ENCODE measurements at regions not wholly inside any gene's neighbourhood (a gene's known extent, or its start where the extent isn't known, plus 50 kb on each side); places are given as distances from the start of the nearest gene placed in this dataset.

DNA sequence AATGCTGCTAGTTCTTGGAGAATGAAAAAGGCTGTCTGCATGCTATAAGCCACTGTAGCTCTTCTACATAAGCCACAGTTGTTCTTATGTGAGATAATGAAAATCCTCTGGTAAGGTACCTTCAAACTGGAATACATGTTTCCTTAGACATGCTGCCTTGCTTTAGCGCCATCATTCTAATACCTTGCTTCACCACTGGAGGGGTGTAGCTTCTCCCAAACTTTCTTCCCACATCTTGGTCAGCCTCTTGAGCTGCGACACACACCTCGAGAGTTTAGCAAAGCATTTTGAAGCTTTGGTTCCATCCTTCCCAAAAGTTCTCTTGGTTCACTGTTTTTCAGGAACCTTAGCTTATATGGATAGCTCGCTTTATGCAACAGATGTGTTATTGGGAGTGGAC, 69.5 kb downstream of the NKX2-1 start:
- TF ChIP-seq, protein P1, sequence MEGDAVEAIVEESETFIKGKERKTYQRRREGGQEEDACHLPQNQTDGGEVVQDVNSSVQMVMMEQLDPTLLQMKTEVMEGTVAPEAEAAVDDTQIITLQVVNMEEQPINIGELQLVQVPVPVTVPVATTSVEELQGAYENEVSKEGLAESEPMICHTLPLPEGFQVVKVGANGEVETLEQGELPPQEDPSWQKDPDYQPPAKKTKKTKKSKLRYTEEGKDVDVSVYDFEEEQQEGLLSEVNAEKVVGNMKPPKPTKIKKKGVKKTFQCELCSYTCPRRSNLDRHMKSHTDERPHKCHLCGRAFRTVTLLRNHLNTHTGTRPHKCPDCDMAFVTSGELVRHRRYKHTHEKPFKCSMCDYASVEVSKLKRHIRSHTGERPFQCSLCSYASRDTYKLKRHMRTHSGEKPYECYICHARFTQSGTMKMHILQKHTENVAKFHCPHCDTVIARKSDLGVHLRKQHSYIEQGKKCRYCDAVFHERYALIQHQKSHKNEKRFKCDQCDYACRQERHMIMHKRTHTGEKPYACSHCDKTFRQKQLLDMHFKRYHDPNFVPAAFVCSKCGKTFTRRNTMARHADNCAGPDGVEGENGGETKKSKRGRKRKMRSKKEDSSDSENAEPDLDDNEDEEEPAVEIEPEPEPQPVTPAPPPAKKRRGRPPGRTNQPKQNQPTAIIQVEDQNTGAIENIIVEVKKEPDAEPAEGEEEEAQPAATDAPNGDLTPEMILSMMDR (IDR thresholded peaks at IDR 0.05; ENCODE audit: low read depth, low read length, missing control alignments): no peak
- in situ Hi-C loops (cut with HindIII; ENCODE audit: low sequenced_read_pairs): no loop called here

DNA sequence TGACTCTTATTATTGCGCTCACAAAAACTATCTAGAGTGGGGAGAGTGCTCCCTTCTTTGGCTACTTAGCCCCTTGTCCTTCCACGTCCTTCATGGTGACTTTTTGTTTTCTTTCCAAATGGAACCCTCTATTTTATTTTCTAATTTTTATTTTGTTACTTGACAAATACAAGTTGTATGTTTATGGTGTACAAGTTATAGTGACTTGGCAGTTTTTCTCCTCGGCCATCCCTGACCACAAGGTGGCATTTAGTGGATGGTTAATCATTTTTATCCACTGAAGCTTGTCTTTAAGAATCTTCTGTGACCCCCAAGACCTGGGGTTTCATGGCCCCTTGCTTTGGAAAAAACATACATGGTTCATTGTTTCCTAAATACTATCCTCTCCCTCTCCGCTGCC, 70.1 kb downstream of the NKX2-1 start:
- in situ Hi-C loops (cut with HindIII; ENCODE audit: low sequenced_read_pairs): no loop called here
- no peak for DNase-seq (ENCODE audit: low read depth)
- no peak overlapping the region for H3K4me3 ChIP-seq (ENCODE audit: low read depth, low read length)
- TF ChIP-seq, protein P1 (IDR thresholded peaks at IDR 0.05; ENCODE audit: low read depth, low read length, missing control alignments): no peak

More for the DNA sequence above, 69.5 kb downstream of the NKX2-1 start:
- DNase-seq (ENCODE audit: low read depth): no peak
- no peak overlapping the region for H3K4me3 ChIP-seq (ENCODE audit: low read depth, low read length)

DNA sequence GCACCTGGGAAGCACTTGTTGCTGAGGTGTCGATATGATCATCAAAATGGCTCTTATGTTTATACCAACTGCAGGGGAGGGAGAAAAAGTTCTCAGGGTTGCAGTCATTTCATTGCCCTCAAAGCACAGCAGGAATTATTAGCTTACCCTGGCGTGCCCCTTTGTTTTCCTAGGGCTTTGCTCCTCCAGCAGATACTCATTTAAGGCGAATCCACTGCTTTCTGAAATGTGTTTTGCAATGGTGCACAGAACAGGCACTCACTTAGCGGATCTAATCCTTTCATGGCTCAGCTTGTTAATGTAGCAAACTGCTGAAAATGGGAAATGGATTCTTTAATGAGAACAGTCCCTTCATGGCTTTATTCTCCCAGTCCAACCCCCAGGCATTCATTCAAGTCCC, 76.7 kb downstream of the NKX2-1 start:
- TF ChIP-seq, protein P1 (IDR thresholded peaks at IDR 0.05; ENCODE audit: low read depth, low read length, missing control alignments): no peak
- in situ Hi-C loops (cut with HindIII; ENCODE audit: low sequenced_read_pairs): no loop called here
- H3K4me3 ChIP-seq (ENCODE audit: low read depth, low read length): no peak overlapping the region
- DNase-seq (ENCODE audit: low read depth): no peak

DNA sequence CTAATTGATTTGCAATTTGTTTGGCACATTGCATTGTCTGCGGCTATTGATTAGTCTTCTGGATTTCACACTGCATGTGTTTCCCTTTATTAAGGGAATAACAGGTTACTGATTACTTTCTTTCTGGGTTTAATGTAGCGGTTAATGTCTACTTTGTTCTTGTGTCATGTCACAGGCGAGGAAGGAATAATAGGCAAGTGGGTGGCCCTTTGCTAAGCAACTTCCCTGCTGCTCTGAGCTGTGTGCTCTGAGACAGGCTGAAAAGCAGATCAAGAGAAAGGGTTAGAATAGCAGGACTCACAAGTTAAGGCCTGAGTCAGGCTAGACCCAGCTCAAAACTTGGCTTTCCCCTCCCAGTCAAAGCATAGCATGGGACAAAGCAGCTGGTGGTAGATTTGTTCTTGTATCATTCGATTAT, 77.2 kb downstream of the NKX2-1 start:
- TF ChIP-seq, protein P1 (IDR thresholded peaks at IDR 0.05; ENCODE audit: low read depth, low read length, missing control alignments): no peak
- in situ Hi-C loops (cut with HindIII; ENCODE audit: low sequenced_read_pairs): no loop called here
- DNase-seq (ENCODE audit: low read depth): no peak
- no peak overlapping the region for H3K4me3 ChIP-seq (ENCODE audit: low read depth, low read length)

DNA sequence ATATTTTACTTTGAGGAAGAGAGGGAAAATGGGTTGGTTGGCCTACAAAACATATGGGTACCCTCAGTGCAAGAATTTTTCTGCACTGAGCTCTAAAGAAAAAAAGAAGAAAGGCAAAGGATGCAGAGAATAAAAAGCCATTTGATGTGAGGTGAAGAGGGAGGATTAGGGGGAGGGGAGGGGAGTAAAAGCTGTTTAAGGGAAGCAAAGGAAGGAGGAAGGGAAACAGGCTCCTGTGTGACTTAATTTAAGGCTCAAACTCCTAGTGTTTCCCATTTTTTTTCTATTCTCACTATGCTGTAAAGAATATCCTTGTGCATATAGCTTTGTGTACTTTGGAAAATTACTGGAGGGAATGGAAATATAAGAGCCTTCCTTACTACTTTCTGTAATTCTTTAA, 78.7 kb downstream of the NKX2-1 start:
- H3K4me3 ChIP-seq (ENCODE audit: low read depth, low read length): no peak overlapping the region
- DNase-seq (ENCODE audit: low read depth): no peak
- TF ChIP-seq, protein P1 (IDR thresholded peaks at IDR 0.05; ENCODE audit: low read depth, low read length, missing control alignments): no peak
- in situ Hi-C loops (cut with HindIII; ENCODE audit: low sequenced_read_pairs): no loop called here

DNA sequence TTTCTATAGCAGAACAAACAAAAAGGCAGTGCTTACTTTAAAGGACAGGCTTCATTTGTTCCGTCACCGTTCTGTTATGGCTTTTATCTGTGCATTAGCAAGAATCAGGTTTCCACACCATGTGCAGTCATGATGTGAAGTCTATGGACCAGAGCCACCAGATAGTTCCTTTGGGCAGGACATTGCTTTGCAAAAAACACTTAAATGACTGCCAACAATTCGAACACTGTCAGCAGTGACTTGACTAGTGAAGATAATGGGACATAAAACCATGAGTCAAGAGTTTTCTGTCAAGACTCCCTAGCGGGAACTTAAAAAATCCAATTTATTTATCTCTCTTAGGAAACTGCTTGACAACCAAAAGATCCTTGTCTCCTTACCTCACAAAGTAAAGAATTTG, 80.3 kb downstream of the NKX2-1 start:
- TF ChIP-seq, protein P1 (IDR thresholded peaks at IDR 0.05; ENCODE audit: low read depth, low read length, missing control alignments): no peak
- no peak overlapping the region for H3K4me3 ChIP-seq (ENCODE audit: low read depth, low read length)
- in situ Hi-C loops (cut with HindIII; ENCODE audit: low sequenced_read_pairs): no loop called here
- DNase-seq (ENCODE audit: low read depth): no peak

DNA sequence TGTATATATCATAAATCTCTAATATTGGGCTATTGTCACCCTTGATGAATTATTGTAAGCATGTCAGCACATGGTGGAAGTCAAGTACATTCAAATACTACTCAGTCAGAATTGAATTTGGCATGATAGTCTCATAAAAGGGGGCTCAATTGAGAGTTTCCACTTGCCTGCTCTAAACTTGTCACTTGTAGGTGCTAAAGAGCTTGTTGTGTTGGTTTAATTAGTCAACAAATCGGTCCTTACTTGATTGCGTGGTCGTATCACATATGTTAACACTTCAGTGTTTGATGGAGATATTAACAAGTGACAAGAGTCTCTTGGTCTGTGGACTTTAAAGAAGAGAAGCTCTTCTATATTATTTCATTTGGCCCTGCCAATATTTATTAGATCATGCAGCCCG, 81.1 kb downstream of the NKX2-1 start:
- H3K4me3 ChIP-seq (ENCODE audit: low read depth, low read length): no peak overlapping the region
- TF ChIP-seq, protein P1 (IDR thresholded peaks at IDR 0.05; ENCODE audit: low read depth, low read length, missing control alignments): no peak
- in situ Hi-C loops (cut with HindIII; ENCODE audit: low sequenced_read_pairs): no loop called here
- DNase-seq (ENCODE audit: low read depth): no peak

Data from astrocyte of the cerebellum (primary cell).